ENCODE measurements at regions not wholly inside any gene's neighbourhood (a gene's known extent, or its start where the extent isn't known, plus 50 kb on each side); places are given as distances from the start of the nearest gene placed in this dataset.

- Histone ChIP-seq H3K4me1 (ENCODE audit: control insufficient read depth, extremely low read depth, insufficient read depth, low read length) (no peaks in the 10 kb centered on the region), H3K79me2 (ENCODE audit: control insufficient read depth, insufficient read depth, low read length) (no peaks in the 10 kb centered on the region), H3K27ac (ENCODE audit: insufficient read depth, low read depth, low read length) (no peak overlapping the region), H3K36me3 (ENCODE audit: control insufficient read depth in 2 of 2, extremely low read depth in 1 of 2, insufficient read depth in 2 of 2, low read length in 2 of 2) (no peaks in the 10 kb centered on the region), H2AFZ (ENCODE audit: low read depth, low read length) (no peak overlapping the region), H3K4me2 (ENCODE audit: insufficient read depth, low read length) (no peak overlapping the region), H3K9ac (replicated peaks; ENCODE audit: extremely low read depth, insufficient read depth, low read length) (no peak overlapping the region), H3K27me3 (ENCODE audit: control insufficient read depth in 2 of 2, insufficient read depth in 2 of 2, low read length in 2 of 2) (no peaks in the 10 kb centered on the region), H3K4me3 (replicated peaks in 1 of 3; ENCODE audit: insufficient read depth in 1 of 3, low read depth in 1 of 3, low read length in 3 of 3) (no peak overlapping the region), H3K9me3 (replicated peaks; ENCODE audit: control insufficient read depth, insufficient read depth, low read length) (no peaks in the 10 kb centered on the region), H4K20me1 (replicated peaks; ENCODE audit: control insufficient read depth, extremely low read depth, insufficient read depth, low read length) (no peaks in the 10 kb centered on the region), H3K9me1 (replicated peaks; ENCODE audit: control insufficient read depth, extremely low read depth, insufficient read depth, low read length) (no peaks in the 10 kb centered on the region)
- dilution Hi-C loops (cut with MboI; ENCODE audit: extremely low pct_ligation_motif_present, low sequenced_read_pairs) (no loop called here), intact Hi-C loops (cut with micrococcal nuclease) (no loop called here)
- FAIRE-seq = no peak
- CTCF ChIA-PET = no interaction called here
- no TSS peak for BruUV-seq (replicated peaks)
- no peak for DNase-seq (ENCODE audit: low read depth, low spot score)
- POLR2A ChIA-PET = no interaction called here
- TF ChIP-seq JUN (IDR thresholded peaks at IDR 0.05; ENCODE audit: borderline replicate concordance, insufficient read depth, insufficient read length, low read depth) (no peak), POLR2AphosphoS5 (IDR thresholded peaks at IDR 0.05; ENCODE audit: insufficient read depth, low read depth, low read length) (no peak), GATA2 (IDR thresholded peaks at IDR 0.05; ENCODE audit: insufficient read depth, insufficient read length, low read depth, low read length) (no peak), MYC (IDR thresholded peaks at IDR 0.05; ENCODE audit: low read depth, low read length) (no peak), EZH2 (IDR thresholded peaks at IDR 0.05; ENCODE audit: borderline replicate concordance, low read depth, low read length, severe bottlenecking) (no peak), POLR2A (IDR thresholded peaks at IDR 0.05; ENCODE audit: low read depth, low read length) (no peak), FOS (IDR thresholded peaks at IDR 0.05; ENCODE audit: borderline replicate concordance, insufficient read depth, low read length) (no peak)
- TF ChIP-seq, protein P1, sequence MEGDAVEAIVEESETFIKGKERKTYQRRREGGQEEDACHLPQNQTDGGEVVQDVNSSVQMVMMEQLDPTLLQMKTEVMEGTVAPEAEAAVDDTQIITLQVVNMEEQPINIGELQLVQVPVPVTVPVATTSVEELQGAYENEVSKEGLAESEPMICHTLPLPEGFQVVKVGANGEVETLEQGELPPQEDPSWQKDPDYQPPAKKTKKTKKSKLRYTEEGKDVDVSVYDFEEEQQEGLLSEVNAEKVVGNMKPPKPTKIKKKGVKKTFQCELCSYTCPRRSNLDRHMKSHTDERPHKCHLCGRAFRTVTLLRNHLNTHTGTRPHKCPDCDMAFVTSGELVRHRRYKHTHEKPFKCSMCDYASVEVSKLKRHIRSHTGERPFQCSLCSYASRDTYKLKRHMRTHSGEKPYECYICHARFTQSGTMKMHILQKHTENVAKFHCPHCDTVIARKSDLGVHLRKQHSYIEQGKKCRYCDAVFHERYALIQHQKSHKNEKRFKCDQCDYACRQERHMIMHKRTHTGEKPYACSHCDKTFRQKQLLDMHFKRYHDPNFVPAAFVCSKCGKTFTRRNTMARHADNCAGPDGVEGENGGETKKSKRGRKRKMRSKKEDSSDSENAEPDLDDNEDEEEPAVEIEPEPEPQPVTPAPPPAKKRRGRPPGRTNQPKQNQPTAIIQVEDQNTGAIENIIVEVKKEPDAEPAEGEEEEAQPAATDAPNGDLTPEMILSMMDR (IDR thresholded peaks at IDR 0.05; ENCODE audit: extremely low read depth in 1 of 2, insufficient read depth in 1 of 2, low read depth in 1 of 2, low read length in 2 of 2) = no peak
- TF ChIP-seq, protein P2, sequence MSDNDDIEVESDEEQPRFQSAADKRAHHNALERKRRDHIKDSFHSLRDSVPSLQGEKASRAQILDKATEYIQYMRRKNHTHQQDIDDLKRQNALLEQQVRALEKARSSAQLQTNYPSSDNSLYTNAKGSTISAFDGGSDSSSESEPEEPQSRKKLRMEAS (IDR thresholded peaks at IDR 0.05; ENCODE audit: insufficient read depth, insufficient read length) = no peak
Measured at GRCh38 chr20:57785061-57785460, 75.2 kb upstream of the PMEPA1 start.
